IPS DF 6.9 (cell line): ENCODE measurements at regions not wholly inside any gene's neighbourhood (a gene's known extent, or its start where the extent isn't known, plus 50 kb on each side); places are given as distances from the start of the nearest gene placed in this dataset.

Experiments
- DNase-seq: peaks from one replicate; pipeline ENCODE4 v3.0.0-alpha.2; 2013; ENCODE audit warnings: low read depth, low spot score
- H3K27ac ChIP-seq: one replicate; pipeline ENCODE4 v1.5.1; 2013; ENCODE audit warnings: low read length, control low read depth
- H3K27me3 ChIP-seq: 2 replicates; pipeline ENCODE4 v1.6.1; 2013; ENCODE audit warnings: mild to moderate bottlenecking, low read length; ENCODE audit not compliant: control insufficient read depth, insufficient read depth
- H3K36me3 ChIP-seq: 2 replicates; pipeline ENCODE4 v1.6.1; 2013; ENCODE audit warnings: low read length; ENCODE audit not compliant: control insufficient read depth, insufficient read depth
- H3K4me1 ChIP-seq: 2 replicates; pipeline ENCODE4 v1.6.1; 2013; ENCODE audit warnings: low read length; ENCODE audit not compliant: control insufficient read depth, insufficient read depth
- H3K4me3 ChIP-seq: 2 replicates; pipeline ENCODE4 v1.5.1; 2013; ENCODE audit warnings: mild to moderate bottlenecking, low read length
- H3K9me3 ChIP-seq: 2 replicates; pipeline ENCODE4 v1.6.1; 2013; ENCODE audit warnings: low read length, inconsistent platforms; ENCODE audit not compliant: control insufficient read depth, insufficient read depth
- WGBS: extraction: QIAGEN DNeasy Blood & Tissue Kit; methylation state at CpG from one replicate; pipeline ENCODE4 v1.1.7; 2013; ENCODE audit warnings: mixed read lengths, missing lambda C conversion rate; ENCODE audit not compliant: insufficient read length, insufficient coverage; 5-methylcytosine and 5-hydroxymethylcytosine counted together

- no peak overlapping the region for H3K4me3 ChIP-seq
- H3K27me3 ChIP-seq = no peaks in the 10 kb centered on the region
- no CpG with 5 or more reads among the region's 9 CpGs for WGBS
- no peaks in the 10 kb centered on the region for H3K36me3 ChIP-seq
- H3K4me1 ChIP-seq = no peaks in the 10 kb centered on the region
- peaks cover 33% of the 10 kb centered on the region for H3K9me3 ChIP-seq
- no peak overlapping the region for H3K27ac ChIP-seq
- DNase-seq = no peak
Measured at GRCh38 chr10:130606001-130606405, 469.8 kb downstream of the GLRX3 start.

GRCh38 chr10:130607366-130607765 is 471.2 kb downstream of the GLRX3 start:
- no CpG with 5 or more reads among the region's 9 CpGs for WGBS
- Histone ChIP-seq H3K27me3 (no peaks in the 10 kb centered on the region), H3K4me1 (no peaks in the 10 kb centered on the region), H3K36me3 (no peaks in the 10 kb centered on the region), H3K4me3 (no peak overlapping the region), H3K27ac (no peak overlapping the region), H3K9me3 (peaks cover 34% of the 10 kb centered on the region)
- no peak for DNase-seq

DNA sequence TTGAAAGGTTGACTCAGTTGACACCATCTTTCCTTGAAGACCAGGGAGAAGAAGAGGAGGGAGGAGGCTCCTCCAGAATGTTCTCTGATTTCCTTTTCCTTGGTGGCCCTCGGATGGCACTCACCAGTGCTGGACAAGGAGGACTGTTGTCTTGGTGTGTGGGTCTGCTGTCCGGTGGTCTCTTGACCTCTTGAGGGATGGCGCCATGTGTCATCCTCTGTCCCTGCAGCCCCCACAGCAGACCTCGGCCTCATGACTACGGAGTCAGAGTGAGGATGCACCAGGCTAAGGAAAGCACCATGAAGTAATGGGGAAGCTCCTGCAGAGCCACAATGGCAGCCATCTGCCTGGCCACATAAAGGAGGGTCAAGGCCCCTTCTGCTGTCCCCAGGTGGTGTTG is 475.0 kb downstream of the GLRX3 start:
- Histone ChIP-seq H3K9me3 (peaks cover 24% of the 10 kb centered on the region), H3K4me1 (no peaks in the 10 kb centered on the region), H3K4me3 (no peak overlapping the region), H3K27ac (no peak overlapping the region), H3K27me3 (no peaks in the 10 kb centered on the region), H3K36me3 (no peaks in the 10 kb centered on the region)
- DNase-seq = no peak
- no CpG with 5 or more reads among the region's 5 CpGs for WGBS

DNA sequence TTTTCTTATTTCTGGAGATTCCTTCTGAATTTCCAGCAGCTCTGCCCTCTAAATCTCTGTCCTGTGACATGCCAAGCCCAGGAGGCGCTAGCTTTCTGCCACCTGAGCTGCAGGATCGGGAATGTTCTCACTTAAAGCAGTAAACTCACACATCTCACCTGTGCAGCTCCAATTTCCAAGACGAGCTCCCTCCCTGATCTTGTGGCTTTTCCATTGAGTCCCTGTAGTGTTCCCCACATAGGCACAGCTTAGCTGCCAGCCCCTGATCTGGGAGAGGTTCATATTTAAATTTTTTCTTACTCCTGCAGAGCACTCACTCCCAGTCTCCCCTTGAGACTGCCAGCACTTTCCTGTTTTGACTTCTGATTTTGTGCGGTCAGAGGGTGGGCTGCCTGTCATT is 479.3 kb downstream of the GLRX3 start:
- no CpG with 5 or more reads among the region's 4 CpGs for WGBS
- Histone ChIP-seq H3K27me3 (no peaks in the 10 kb centered on the region), H3K27ac (no peak overlapping the region), H3K36me3 (no peaks in the 10 kb centered on the region), H3K4me3 (no peak overlapping the region), H3K9me3 (peaks cover 9% of the 10 kb centered on the region), H3K4me1 (no peaks in the 10 kb centered on the region)
- DNase-seq = no peak

DNA sequence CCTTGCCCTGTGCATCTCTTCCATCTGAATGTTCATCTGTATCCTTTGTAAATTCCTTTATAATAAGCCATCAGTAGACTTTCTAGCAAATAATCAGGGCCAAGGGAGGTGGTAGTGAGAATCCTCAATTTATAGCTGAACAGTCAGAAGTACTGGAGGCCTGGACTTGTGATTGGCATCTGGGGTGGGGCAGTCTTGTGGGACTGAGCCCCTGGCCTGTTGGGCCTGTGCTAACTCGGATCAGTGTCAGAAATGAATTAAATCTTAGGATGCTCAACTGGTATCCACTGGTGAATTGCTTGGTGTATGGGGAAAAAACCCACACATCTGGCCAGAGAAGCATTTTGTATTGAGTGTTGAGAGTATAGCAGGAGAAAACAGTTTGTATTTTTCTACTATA is 481.8 kb downstream of the GLRX3 start:
- H3K36me3 ChIP-seq = no peaks in the 10 kb centered on the region
- no peak for DNase-seq
- H3K27ac ChIP-seq = no peak overlapping the region
- no CpG with 5 or more reads among the region's 1 CpG for WGBS
- H3K4me3 ChIP-seq = no peak overlapping the region
- H3K27me3 ChIP-seq = no peaks in the 10 kb centered on the region
- peaks cover 21% of the 10 kb centered on the region for H3K9me3 ChIP-seq
- H3K4me1 ChIP-seq = no peaks in the 10 kb centered on the region

DNA sequence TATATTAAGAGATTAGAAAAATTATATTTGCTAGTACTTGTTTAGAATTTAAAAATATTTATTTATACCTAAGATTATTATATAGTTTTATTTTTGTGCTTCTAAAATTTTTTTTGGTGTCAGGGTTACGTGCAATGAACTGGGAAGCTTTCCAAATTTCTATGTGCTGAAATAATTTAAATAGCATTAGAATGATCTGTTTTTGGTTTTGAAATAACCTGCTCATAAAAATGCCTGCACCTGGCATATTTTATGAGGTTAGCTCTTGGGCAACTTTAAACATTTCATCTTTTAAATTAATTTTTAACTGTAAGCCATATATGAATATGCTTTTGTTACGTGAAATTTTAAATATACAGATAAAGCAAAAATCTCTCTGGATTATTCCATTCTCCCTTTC is 482.5 kb downstream of the GLRX3 start:
- Histone ChIP-seq H3K36me3 (no peaks in the 10 kb centered on the region), H3K27me3 (no peaks in the 10 kb centered on the region), H3K4me1 (no peaks in the 10 kb centered on the region), H3K4me3 (no peak overlapping the region), H3K27ac (no peak overlapping the region), H3K9me3 (peaks cover 25% of the 10 kb centered on the region)
- no peak for DNase-seq
- WGBS = no CpG with 5 or more reads among the region's 2 CpGs

DNA sequence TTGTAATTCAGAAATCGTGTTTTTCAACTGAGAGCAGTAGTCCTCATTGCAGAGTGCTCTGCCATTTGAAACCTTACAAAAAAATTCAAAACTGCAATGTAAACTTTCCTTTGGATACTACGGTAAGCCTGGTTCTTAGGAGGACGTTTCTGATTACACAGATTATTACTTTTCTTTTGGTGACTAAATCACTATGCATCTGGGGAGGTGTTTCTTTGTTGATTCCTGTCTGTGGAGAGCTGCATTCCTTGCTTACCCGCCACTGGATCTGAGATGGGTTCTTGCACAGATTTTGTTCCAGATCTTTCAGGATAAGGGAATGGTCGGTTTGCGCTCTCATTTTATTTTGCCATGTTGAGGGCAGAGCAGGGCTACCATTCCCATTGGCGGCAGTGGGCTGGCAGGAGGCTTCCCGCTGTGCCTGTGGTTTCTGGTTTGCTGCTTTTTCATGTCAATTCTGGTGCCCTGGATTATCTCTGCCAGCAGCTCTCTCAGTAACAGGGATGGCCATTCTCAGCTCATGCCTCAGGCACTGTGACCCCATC is 485.1 kb downstream of the GLRX3 start:
- peaks cover 29% of the 10 kb centered on the region for H3K9me3 ChIP-seq
- no peak for DNase-seq
- no peak overlapping the region for H3K4me3 ChIP-seq
- no peaks in the 10 kb centered on the region for H3K4me1 ChIP-seq
- no peaks in the 10 kb centered on the region for H3K27me3 ChIP-seq
- WGBS = no CpG with 5 or more reads among the region's 8 CpGs
- H3K27ac ChIP-seq = no peak overlapping the region
- no peaks in the 10 kb centered on the region for H3K36me3 ChIP-seq

- DNase-seq = no peak
- H3K4me3 ChIP-seq = no peak overlapping the region
- no peak overlapping the region for H3K27ac ChIP-seq
- no CpG with 5 or more reads among the region's 4 CpGs for WGBS
- no peaks in the 10 kb centered on the region for H3K36me3 ChIP-seq
- H3K4me1 ChIP-seq = no peaks in the 10 kb centered on the region
- H3K9me3 ChIP-seq = peaks cover 30% of the 10 kb centered on the region
- no peaks in the 10 kb centered on the region for H3K27me3 ChIP-seq
Measured at GRCh38 chr10:130623680-130624267, 487.6 kb downstream of the GLRX3 start.

DNA sequence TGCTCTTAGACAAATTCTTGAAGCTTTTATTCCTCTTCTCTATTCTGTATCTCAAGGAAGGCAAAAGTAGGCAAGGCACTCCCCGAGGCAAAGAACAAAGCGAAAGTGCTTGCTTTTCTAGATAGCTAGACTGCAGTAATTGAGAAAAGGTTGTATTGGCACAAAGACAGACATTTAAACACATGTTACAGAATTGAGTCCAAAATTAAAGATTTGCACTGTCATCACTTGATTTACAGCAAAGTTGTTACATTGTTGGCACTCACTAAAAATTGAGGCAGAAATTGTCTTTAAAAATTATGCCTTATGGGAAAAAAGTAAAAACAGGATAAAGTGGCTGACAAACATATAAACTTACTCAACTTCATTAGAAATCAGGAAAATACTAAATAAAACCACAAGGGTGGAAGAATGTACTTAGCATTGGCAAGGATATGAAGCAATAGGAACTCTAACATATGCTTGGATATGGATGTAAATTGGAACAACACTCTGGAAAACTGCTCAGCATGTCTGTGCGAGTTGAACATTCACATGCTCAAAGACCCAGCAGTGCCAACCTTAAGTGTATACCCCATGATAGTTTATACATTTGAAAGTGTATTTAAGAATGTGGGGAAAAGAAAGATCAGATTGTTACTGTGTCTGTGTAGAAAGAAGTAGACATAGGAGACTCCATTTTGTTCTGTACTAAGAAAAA is 491.3 kb downstream of the GLRX3 start:
- H3K36me3 ChIP-seq = no peaks in the 10 kb centered on the region
- H3K27ac ChIP-seq = no peak overlapping the region
- DNase-seq = no peak
- no peaks in the 10 kb centered on the region for H3K4me1 ChIP-seq
- no peak overlapping the region for H3K4me3 ChIP-seq
- H3K9me3 ChIP-seq = peaks cover 17% of the 10 kb centered on the region
- no CpG with 5 or more reads among the region's 3 CpGs for WGBS
- no peaks in the 10 kb centered on the region for H3K27me3 ChIP-seq

- Histone ChIP-seq H3K36me3 (no peaks in the 10 kb centered on the region), H3K27me3 (no peaks in the 10 kb centered on the region), H3K9me3 (peaks cover 10% of the 10 kb centered on the region), H3K4me1 (no peaks in the 10 kb centered on the region), H3K27ac (no peak overlapping the region), H3K4me3 (no peak overlapping the region)
- WGBS = no CpG with 5 or more reads among the region's 2 CpGs
- no peak for DNase-seq
Measured at GRCh38 chr10:130630135-130630534, 493.9 kb downstream of the GLRX3 start.
